ENCODE measurements at regions not wholly inside any gene's neighbourhood (a gene's known extent, or its start where the extent isn't known, plus 50 kb on each side); places are given as distances from the start of the nearest gene placed in this dataset.

DNA sequence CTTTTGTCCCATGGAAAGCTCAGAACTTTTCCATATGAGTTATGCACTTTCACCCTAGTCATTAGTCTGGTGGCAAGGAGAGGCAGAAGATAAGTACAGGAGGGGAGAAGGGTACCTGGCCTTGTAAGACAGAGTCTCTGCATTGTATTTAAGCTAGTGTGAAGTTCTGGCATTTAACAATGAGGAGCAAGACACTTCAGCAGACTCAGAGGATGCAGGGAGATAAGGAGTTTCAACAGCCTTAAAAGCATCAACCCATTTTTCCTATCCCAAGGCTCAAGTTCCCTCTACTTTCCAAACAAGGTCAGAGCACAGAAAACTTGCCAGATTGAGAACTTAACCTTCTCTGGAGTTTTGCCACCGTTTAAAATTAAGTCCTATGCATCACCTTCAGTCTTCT is 348.2 kb upstream of the VRK2 start:
- no peaks in the 10 kb centered on the region for H3K79me2 ChIP-seq (ENCODE audit: insufficient read depth, low read length)
- H3K9me3 ChIP-seq (ENCODE audit: insufficient read depth, low read length), result no peaks in the 10 kb centered on the region
- H3K9ac ChIP-seq (ENCODE audit: low read length), result no peak overlapping the region
- no peaks in the 10 kb centered on the region for H3F3A ChIP-seq (ENCODE audit: insufficient read depth)
- no peaks in the 10 kb centered on the region for H4K20me1 ChIP-seq (ENCODE audit: low read depth, low read length)
- H3K4me3 ChIP-seq (ENCODE audit: insufficient read depth, low read length, poor library complexity, severe bottlenecking), result no peak overlapping the region
- H3K27ac ChIP-seq (ENCODE audit: low read depth, low read length), result no peak overlapping the region
- H3K36me3 ChIP-seq (ENCODE audit: low read length), result no peaks in the 10 kb centered on the region
- H3K4me2 ChIP-seq (ENCODE audit: low read depth, low read length, poor library complexity, severe bottlenecking), result no peak overlapping the region
- TF ChIP-seq EZH2phosphoT487 (conservative IDR thresholded peaks at IDR 0.05; ENCODE audit: low read length), result no peak
- TF ChIP-seq, protein P1, sequence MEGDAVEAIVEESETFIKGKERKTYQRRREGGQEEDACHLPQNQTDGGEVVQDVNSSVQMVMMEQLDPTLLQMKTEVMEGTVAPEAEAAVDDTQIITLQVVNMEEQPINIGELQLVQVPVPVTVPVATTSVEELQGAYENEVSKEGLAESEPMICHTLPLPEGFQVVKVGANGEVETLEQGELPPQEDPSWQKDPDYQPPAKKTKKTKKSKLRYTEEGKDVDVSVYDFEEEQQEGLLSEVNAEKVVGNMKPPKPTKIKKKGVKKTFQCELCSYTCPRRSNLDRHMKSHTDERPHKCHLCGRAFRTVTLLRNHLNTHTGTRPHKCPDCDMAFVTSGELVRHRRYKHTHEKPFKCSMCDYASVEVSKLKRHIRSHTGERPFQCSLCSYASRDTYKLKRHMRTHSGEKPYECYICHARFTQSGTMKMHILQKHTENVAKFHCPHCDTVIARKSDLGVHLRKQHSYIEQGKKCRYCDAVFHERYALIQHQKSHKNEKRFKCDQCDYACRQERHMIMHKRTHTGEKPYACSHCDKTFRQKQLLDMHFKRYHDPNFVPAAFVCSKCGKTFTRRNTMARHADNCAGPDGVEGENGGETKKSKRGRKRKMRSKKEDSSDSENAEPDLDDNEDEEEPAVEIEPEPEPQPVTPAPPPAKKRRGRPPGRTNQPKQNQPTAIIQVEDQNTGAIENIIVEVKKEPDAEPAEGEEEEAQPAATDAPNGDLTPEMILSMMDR (IDR thresholded peaks at IDR 0.05; ENCODE audit: insufficient read depth, low read length, poor library complexity, severe bottlenecking), result no peak
- H3K27me3 ChIP-seq (ENCODE audit: low read length), result no peaks in the 10 kb centered on the region
- H2AFZ ChIP-seq (ENCODE audit: low read depth, low read length, severe bottlenecking), result no peak overlapping the region
- no peaks in the 10 kb centered on the region for H3K9me2 ChIP-seq (replicated peaks; ENCODE audit: insufficient read depth, low read length)

DNA sequence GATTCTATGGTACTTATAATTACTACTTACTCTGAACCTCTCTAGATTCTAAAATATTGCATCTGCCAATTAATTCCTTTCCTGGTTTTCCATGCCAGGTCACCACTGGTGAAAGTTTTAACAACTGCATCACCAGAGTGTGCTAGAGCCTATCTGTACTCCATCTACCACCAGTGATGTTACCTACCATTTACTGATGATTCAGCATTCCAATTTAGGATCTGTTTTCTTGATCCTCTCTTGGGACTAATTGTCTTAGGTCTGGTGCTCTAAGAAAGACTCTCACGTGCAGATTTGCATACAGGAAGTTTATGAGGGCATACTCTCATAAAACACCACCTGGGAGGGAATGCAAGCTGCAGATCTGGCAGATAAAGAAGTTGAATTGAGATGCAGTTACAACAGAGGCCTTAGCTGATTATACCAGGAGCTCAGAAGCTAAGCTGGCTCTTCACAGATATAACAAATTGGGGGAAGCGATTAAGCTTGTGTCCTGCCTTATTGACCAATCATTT is 347.6 kb upstream of the VRK2 start:
- Histone ChIP-seq H3K9me3 (ENCODE audit: insufficient read depth, low read length) (no peaks in the 10 kb centered on the region), H3K9me2 (replicated peaks; ENCODE audit: insufficient read depth, low read length) (no peaks in the 10 kb centered on the region), H4K20me1 (ENCODE audit: low read depth, low read length) (no peaks in the 10 kb centered on the region), H3K27me3 (ENCODE audit: low read length) (no peaks in the 10 kb centered on the region), H3K27ac (ENCODE audit: low read depth, low read length) (no peak overlapping the region), H3K79me2 (ENCODE audit: insufficient read depth, low read length) (no peaks in the 10 kb centered on the region), H3K9ac (ENCODE audit: low read length) (no peak overlapping the region), H3F3A (ENCODE audit: insufficient read depth) (no peaks in the 10 kb centered on the region), H3K36me3 (ENCODE audit: low read length) (no peaks in the 10 kb centered on the region), H3K4me3 (ENCODE audit: insufficient read depth, low read length, poor library complexity, severe bottlenecking) (no peak overlapping the region), H3K4me2 (ENCODE audit: low read depth, low read length, poor library complexity, severe bottlenecking) (no peak overlapping the region), H2AFZ (ENCODE audit: low read depth, low read length, severe bottlenecking) (no peak overlapping the region)
- TF ChIP-seq EZH2phosphoT487 (conservative IDR thresholded peaks at IDR 0.05; ENCODE audit: low read length), result no peak
- TF ChIP-seq, protein P1 (IDR thresholded peaks at IDR 0.05; ENCODE audit: insufficient read depth, low read length, poor library complexity, severe bottlenecking), result no peak

DNA sequence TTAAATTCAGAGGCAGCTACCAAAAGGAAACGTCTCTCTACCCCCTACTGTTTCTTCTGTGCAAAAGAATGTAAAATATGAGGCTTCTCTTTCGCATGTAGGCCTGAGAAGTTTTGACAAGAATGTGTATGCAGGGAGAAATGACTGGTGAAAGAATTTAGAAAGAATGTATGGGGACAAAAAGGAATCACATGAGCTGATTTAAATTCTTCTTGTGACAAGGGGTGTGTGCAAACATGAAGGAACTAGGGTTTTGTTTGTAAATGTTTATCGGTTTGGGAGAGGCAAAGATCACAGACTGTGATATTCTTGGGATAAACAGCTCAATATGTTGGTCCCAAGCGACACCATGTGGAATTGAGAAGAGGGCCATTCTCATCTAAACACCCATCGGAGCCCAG is 345.2 kb upstream of the VRK2 start:
- Histone ChIP-seq H3K4me2 (ENCODE audit: low read depth, low read length, poor library complexity, severe bottlenecking) (no peak overlapping the region), H3K9ac (ENCODE audit: low read length) (no peak overlapping the region), H3K4me3 (ENCODE audit: insufficient read depth, low read length, poor library complexity, severe bottlenecking) (no peak overlapping the region)

More for the DNA sequence above, 345.2 kb upstream of the VRK2 start:
- H3K27ac ChIP-seq (ENCODE audit: low read depth, low read length), result no peak overlapping the region
- H3K9me2 ChIP-seq (replicated peaks; ENCODE audit: insufficient read depth, low read length), result no peaks in the 10 kb centered on the region
- no peaks in the 10 kb centered on the region for H4K20me1 ChIP-seq (ENCODE audit: low read depth, low read length)
- H3K79me2 ChIP-seq (ENCODE audit: insufficient read depth, low read length), result no peaks in the 10 kb centered on the region
- H3K9me3 ChIP-seq (ENCODE audit: insufficient read depth, low read length), result no peaks in the 10 kb centered on the region
- TF ChIP-seq EZH2phosphoT487 (conservative IDR thresholded peaks at IDR 0.05; ENCODE audit: low read length), result no peak
- TF ChIP-seq, protein P1 (IDR thresholded peaks at IDR 0.05; ENCODE audit: insufficient read depth, low read length, poor library complexity, severe bottlenecking), result no peak
- no peak overlapping the region for H2AFZ ChIP-seq (ENCODE audit: low read depth, low read length, severe bottlenecking)
- no peaks in the 10 kb centered on the region for H3K36me3 ChIP-seq (ENCODE audit: low read length)
- no peaks in the 10 kb centered on the region; the same call in 1 of the 2 replicates for H3K27me3 ChIP-seq (ENCODE audit: low read length)
- H3F3A ChIP-seq (ENCODE audit: insufficient read depth), result no peaks in the 10 kb centered on the region

Measured in SU-DHL-6 (cell line).